ENCODE measurements at regions not wholly inside any gene's neighbourhood (a gene's known extent, or its start where the extent isn't known, plus 50 kb on each side); places are given as distances from the start of the nearest gene placed in this dataset.

GRCh38 chr20:1805816-1806215 is 89.4 kb upstream of the SIRPA start:
- Histone ChIP-seq H3K27me3 (ENCODE audit: control insufficient read depth in 2 of 2, insufficient read depth in 2 of 2, low read length in 2 of 2) (peaks cover 0 to 2% of the 10 kb centered on the region in 2 experiments), H3K4me2 (ENCODE audit: insufficient read depth, low read length) (no peak overlapping the region), H3K36me3 (ENCODE audit: control insufficient read depth in 2 of 2, extremely low read depth in 1 of 2, insufficient read depth in 2 of 2, low read length in 2 of 2) (no peaks in the 10 kb centered on the region), H4K20me1 (replicated peaks; ENCODE audit: control insufficient read depth, extremely low read depth, insufficient read depth, low read length) (no peaks in the 10 kb centered on the region), H3K9me1 (replicated peaks; ENCODE audit: control insufficient read depth, extremely low read depth, insufficient read depth, low read length) (no peaks in the 10 kb centered on the region), H3K27ac (ENCODE audit: insufficient read depth, low read depth, low read length) (no peak overlapping the region), H3K9ac (replicated peaks; ENCODE audit: extremely low read depth, insufficient read depth, low read length) (no peak overlapping the region), H2AFZ (ENCODE audit: low read depth, low read length) (no peak overlapping the region), H3K9me3 (replicated peaks; ENCODE audit: control insufficient read depth, insufficient read depth, low read length) (no peaks in the 10 kb centered on the region), H3K4me3 (replicated peaks in 1 of 3; ENCODE audit: insufficient read depth in 1 of 3, low read depth in 1 of 3, low read length in 3 of 3) (no peak overlapping the region), H3K79me2 (ENCODE audit: control insufficient read depth, insufficient read depth, low read length) (no peaks in the 10 kb centered on the region), H3K4me1 (ENCODE audit: control insufficient read depth, extremely low read depth, insufficient read depth, low read length) (peaks cover 34% of the 10 kb centered on the region)
- no peak for FAIRE-seq
- no peak for DNase-seq (ENCODE audit: low read depth, low spot score)
- no peak for TF ChIP-seq FOS (IDR thresholded peaks at IDR 0.05; ENCODE audit: borderline replicate concordance, insufficient read depth, low read length)
- no peak for TF ChIP-seq POLR2AphosphoS5 (IDR thresholded peaks at IDR 0.05; ENCODE audit: insufficient read depth, low read depth, low read length)
- TF ChIP-seq CTCF (IDR thresholded peaks at IDR 0.05; ENCODE audit: extremely low read depth in 1 of 2, insufficient read depth in 1 of 2, low read depth in 1 of 2, low read length in 2 of 2), result no peak
- TF ChIP-seq GATA2 (IDR thresholded peaks at IDR 0.05; ENCODE audit: insufficient read depth, insufficient read length, low read depth, low read length), result no peak
- TF ChIP-seq POLR2A (IDR thresholded peaks at IDR 0.05; ENCODE audit: low read depth, low read length), result no peak
- TF ChIP-seq MAX (IDR thresholded peaks at IDR 0.05; ENCODE audit: insufficient read depth, insufficient read length), result no peak
- TF ChIP-seq MYC (IDR thresholded peaks at IDR 0.05; ENCODE audit: low read depth, low read length), result no peak
- no peak for TF ChIP-seq JUN (IDR thresholded peaks at IDR 0.05; ENCODE audit: borderline replicate concordance, insufficient read depth, insufficient read length, low read depth)
- no peak for TF ChIP-seq EZH2 (IDR thresholded peaks at IDR 0.05; ENCODE audit: borderline replicate concordance, low read depth, low read length, severe bottlenecking)
- POLR2A ChIA-PET, result no interaction called here
- BruUV-seq (replicated peaks), result no TSS peak
- CTCF ChIA-PET, result interaction anchor here (0.7 to 4.5 kb wide), 5 partner anchors 14 to 94 kb away, joined by 3 to 34 read pairs (median 5); no protein-coding TSS in a partner anchor
- dilution Hi-C loops (cut with MboI; ENCODE audit: extremely low pct_ligation_motif_present, low sequenced_read_pairs) (no loop called here), intact Hi-C loops (cut with micrococcal nuclease) (no loop called here)

All from endothelial cell of umbilical vein (primary cell).